UCSD-AML1 (cell line): ENCODE measurements at regions not wholly inside any gene's neighbourhood (a gene's known extent, or its start where the extent isn't known, plus 50 kb on each side); places are given as distances from the start of the nearest gene placed in this dataset.

Source experiments
- DNase-seq: peaks from one replicate; lab custom pipeline; 2025; ENCODE audit not compliant: unreplicated experiment; lab: John Stamatoyannopoulos, UW

- no peak for DNase-seq
Observed at GRCh38 chr7:28360739-28361138, 51.6 kb upstream of the CREB5 start.

DNA sequence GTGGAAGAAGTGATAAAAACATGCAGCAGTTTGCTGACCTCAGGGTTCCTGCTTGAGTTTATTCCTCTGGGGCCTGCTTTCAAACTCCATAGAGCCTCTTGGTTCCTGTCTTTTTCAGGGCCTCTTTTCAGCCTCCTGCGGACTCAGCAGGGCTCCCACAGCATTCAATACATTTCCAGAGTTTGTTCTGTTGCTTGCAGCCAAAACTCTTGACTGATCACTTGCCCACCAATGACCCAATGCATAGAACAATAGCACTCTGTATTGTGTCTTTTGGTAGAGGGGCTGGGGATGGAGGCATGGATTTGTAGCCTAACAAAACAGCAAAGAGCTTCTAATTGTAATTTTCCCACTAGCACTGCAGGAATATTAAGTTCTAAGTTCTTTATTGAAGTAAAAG is 50.8 kb upstream of the CREB5 start:
- DNase-seq, result no peak

GRCh38 chr7:28362182-28362581 is 50.1 kb upstream of the CREB5 start:
- no peak for DNase-seq
